ENCODE measurements at regions not wholly inside any gene's neighbourhood (a gene's known extent, or its start where the extent isn't known, plus 50 kb on each side); places are given as distances from the start of the nearest gene placed in this dataset.

- no peak for TF ChIP-seq ZNF76 (CRISPR knock-in tag; IDR thresholded peaks at IDR 0.05; ENCODE audit: borderline replicate concordance)
- no peak for TF ChIP-seq KAT8 (IDR thresholded peaks at IDR 0.05; ENCODE audit: low read depth)
- no peak for TF ChIP-seq SMAD4 (CRISPR knock-in tag; conservative IDR thresholded peaks at IDR 0.05)
- TF ChIP-seq ZFPM2 (CRISPR knock-in tag; IDR thresholded peaks at IDR 0.05), result no peak
- no peak for TF ChIP-seq JUNB (CRISPR knock-in tag; conservative IDR thresholded peaks at IDR 0.05)
- TF ChIP-seq CBX1 (IDR thresholded peaks at IDR 0.05; ENCODE audit: low read depth), result peak; percentile 93
- TF ChIP-seq FOXJ2 (tag; IDR thresholded peaks at IDR 0.05), result no peak
- TF ChIP-seq CREB1 (IDR thresholded peaks at IDR 0.05), result no peak
- TF ChIP-seq CREB1 (CRISPR knock-in tag; IDR thresholded peaks at IDR 0.05), result no peak
- no peak for TF ChIP-seq PTBP1 (IDR thresholded peaks at IDR 0.05; ENCODE audit: low read depth, low read length)
- TF ChIP-seq MYNN (IDR thresholded peaks at IDR 0.05), result no peak
- TF ChIP-seq MYNN (CRISPR knock-in tag; IDR thresholded peaks at IDR 0.05), result no peak
- no peak for TF ChIP-seq ZNF699 (CRISPR knock-in tag; IDR thresholded peaks at IDR 0.05; ENCODE audit: insufficient replicate concordance)
- no peak for TF ChIP-seq CEBPB (tag; IDR thresholded peaks at IDR 0.05)
- no peak for TF ChIP-seq DPF2 (IDR thresholded peaks at IDR 0.05)
- no peak for TF ChIP-seq ZNF778 (CRISPR knock-in tag; IDR thresholded peaks at IDR 0.05)
- no peak for TF ChIP-seq PHTF2 (CRISPR knock-in tag; IDR thresholded peaks at IDR 0.05)
- no peak for TF ChIP-seq ZNF23 (CRISPR knock-in tag; IDR thresholded peaks at IDR 0.05)
- no peak for TF ChIP-seq ELK3 (CRISPR knock-in tag; IDR thresholded peaks at IDR 0.05)
- TF ChIP-seq NFE2 (IDR thresholded peaks at IDR 0.05; ENCODE audit: low read depth), result no peak
- no peak for TF ChIP-seq ZNF830 (CRISPR knock-in tag; IDR thresholded peaks at IDR 0.05)
- TF ChIP-seq HOXB6 (CRISPR knock-in tag; IDR thresholded peaks at IDR 0.05; ENCODE audit: borderline replicate concordance), result no peak
- no peak for TF ChIP-seq CSDE1 (IDR thresholded peaks at IDR 0.05)
- no peak for TF ChIP-seq ZBTB12 (CRISPR knock-in tag; IDR thresholded peaks at IDR 0.05)
- TF ChIP-seq ZNF384 (IDR thresholded peaks at IDR 0.05; ENCODE audit: low read depth, low read length), result no peak
- TF ChIP-seq CREB3L1 (IDR thresholded peaks at IDR 0.05; ENCODE audit: borderline replicate concordance, low read depth), result peak; percentile 83; the same call in 1 of the 2 replicates
- TF ChIP-seq MCM3 (IDR thresholded peaks at IDR 0.05), result no peak
- no peak for TF ChIP-seq ZNF431 (CRISPR knock-in tag; IDR thresholded peaks at IDR 0.05)
- TF ChIP-seq YY1 (IDR thresholded peaks at IDR 0.05; ENCODE audit: borderline replicate concordance in 1 of 3, control insufficient read depth in 1 of 3, extremely low read depth in 1 of 3, insufficient read depth in 3 of 3, insufficient read length in 1 of 3, insufficient replicate concordance in 2 of 3, low read depth in 1 of 3, low read length in 2 of 3), result no peak
- 0 out of 2 replicates have a peak, but pooled peaks have one; percentile 3 for TF ChIP-seq RB1 (IDR thresholded peaks at IDR 0.05; ENCODE audit: low read depth)
Measured at GRCh38 chr6:43885399-43886066, 115.5 kb downstream of the VEGFA start (continued).

Data from K562 (cell line).